Lower leg skin (tissue), 4 donors: ENCODE measurements at regions not wholly inside any gene's neighbourhood (a gene's known extent, or its start where the extent isn't known, plus 50 kb on each side); places are given as distances from the start of the nearest gene placed in this dataset.
"Not testable (repeated sequence)": the region's sequence is repeated elsewhere in the genome, so short reads cannot be mapped to it uniquely, and the experiment has no call there.

Experiments used
- DNase-seq, 2 donors: peaks; one replicate each; pipeline ENCODE4 v3.0.0-alpha.2; 2019; ENCODE audit warnings: low spot score in 2 of 2
- H3K4me3 ChIP-seq: fragments of 200-600 bp; sonication (generic); 2 replicates; pipeline ENCODE4 v1.5.1; 2017; ENCODE audit warnings: mild to moderate bottlenecking, low read depth; ENCODE audit not compliant: poor library complexity, severe bottlenecking
- CTCF ChIP-seq, 3 donors: fragments of 450-650 bp; IDR thresholded peaks; one replicate each; pipeline ENCODE4 v1.5.1; 2016; ENCODE audit warnings: antibody characterized with exemption in 3 of 3, mild to moderate bottlenecking in 3 of 3, moderate library complexity in 2 of 3
- POLR2A ChIP-seq, 2 donors: fragments of 450-650 bp; IDR thresholded peaks; one replicate each; pipeline ENCODE4 v1.6.1; 2016 to 2017; ENCODE audit warnings: antibody characterized with exemption in 2 of 2, mild to moderate bottlenecking in 1 of 2, moderate library complexity in 1 of 2
- WGBS, 2 donors: methylation state at CpG; one replicate each; pipeline ENCODE4 v1.1.5; 2018; 5-methylcytosine and 5-hydroxymethylcytosine counted together
- intact Hi-C: fragments of 100-400 bp; cut with DNase I; formaldehyde crosslinking; loops from one replicate; pipeline ENCODE4 v1.15.0; 2023; ENCODE audit warnings: low total_unique reads

GRCh38 chr10:7108141-7108540 is 302.7 kb downstream of the SFMBT2 start:
- no peak for DNase-seq
- 85 to 93% methylated on average over 3 of the region's 3 CpGs for WGBS, 2 donors
- H3K4me3 ChIP-seq = no peak overlapping the region
- TF ChIP-seq CTCF (IDR thresholded peaks at IDR 0.05) (no peak), POLR2A (IDR thresholded peaks at IDR 0.05) (no peak)
- intact Hi-C loops = no loop called here

- intact Hi-C loops = no loop called here
- no peak for TF ChIP-seq CTCF (IDR thresholded peaks at IDR 0.05)
- TF ChIP-seq POLR2A (IDR thresholded peaks at IDR 0.05) = no peak
- H3K4me3 ChIP-seq = no peak overlapping the region
- DNase-seq = no peak
- WGBS, 2 donors = 71 to 84% methylated on average over 5 of the region's 5 CpGs
These were observed 303.5 kb downstream of the SFMBT2 start for GRCh38 chr10:7107285-7107684.

- intact Hi-C loops, H3K4me3 ChIP-seq, DNase-seq: not testable (repeated sequence)
- 82 to 86% methylated on average over 1 of the region's 1 CpG for WGBS, 2 donors
These were observed 306.5 kb downstream of the SFMBT2 start for GRCh38 chr10:7104379-7104778.

GRCh38 chr10:7102557-7103349 is 308.1 kb downstream of the SFMBT2 start:
- no peak for DNase-seq
- H3K4me3 ChIP-seq = no peak overlapping the region
- intact Hi-C loops = no loop called here
- no peak for TF ChIP-seq CTCF (IDR thresholded peaks at IDR 0.05)
- TF ChIP-seq POLR2A (IDR thresholded peaks at IDR 0.05) = no peak
- WGBS, 2 donors = 70 to 76% methylated on average over 7 of the region's 7 CpGs

GRCh38 chr10:7102084-7102483 is 308.8 kb downstream of the SFMBT2 start:
- no peak overlapping the region for H3K4me3 ChIP-seq
- WGBS, 2 donors = 61 to 78% methylated on average over 1 of the region's 1 CpG
- no peak for DNase-seq
- TF ChIP-seq POLR2A (IDR thresholded peaks at IDR 0.05) = no peak
- TF ChIP-seq CTCF (IDR thresholded peaks at IDR 0.05) = no peak
- intact Hi-C loops = no loop called here

GRCh38 chr10:7101451-7101850 is 309.4 kb downstream of the SFMBT2 start:
- DNase-seq = no peak
- WGBS, 2 donors = 84 to 89% methylated on average over 5 of the region's 5 CpGs
- no peak for TF ChIP-seq POLR2A (IDR thresholded peaks at IDR 0.05)
- no peak for TF ChIP-seq CTCF (IDR thresholded peaks at IDR 0.05)
- intact Hi-C loops = no loop called here
- H3K4me3 ChIP-seq = no peak overlapping the region
